IPS-15b (cell line): ENCODE measurements at regions not wholly inside any gene's neighbourhood (a gene's known extent, or its start where the extent isn't known, plus 50 kb on each side); places are given as distances from the start of the nearest gene placed in this dataset.

ENCODE experiments used
- H3K27me3 ChIP-seq: one replicate; pipeline ENCODE4 v1.6.1; 2013; ENCODE audit warnings: low read length; ENCODE audit not compliant: control insufficient read depth, insufficient read depth
- H3K36me3 ChIP-seq: one replicate; pipeline ENCODE4 v1.6.1; 2013; ENCODE audit warnings: low read length; ENCODE audit not compliant: control insufficient read depth, insufficient read depth
- H3K4me1 ChIP-seq: one replicate; pipeline ENCODE4 v1.6.1; 2013; ENCODE audit warnings: mild to moderate bottlenecking, low read length; ENCODE audit not compliant: control insufficient read depth, insufficient read depth
- H3K4me3 ChIP-seq: one replicate; pipeline ENCODE4 v1.5.1; 2013; ENCODE audit warnings: low read depth, low read length
- H3K9ac ChIP-seq: one replicate; pipeline ENCODE4 v1.6.1; 2013; ENCODE audit warnings: low read depth, mild to moderate bottlenecking, low read length
- H3K9me3 ChIP-seq: one replicate; pipeline ENCODE4 v1.6.1; 2013; ENCODE audit warnings: mild to moderate bottlenecking, low read length; ENCODE audit not compliant: control insufficient read depth, insufficient read depth

DNA sequence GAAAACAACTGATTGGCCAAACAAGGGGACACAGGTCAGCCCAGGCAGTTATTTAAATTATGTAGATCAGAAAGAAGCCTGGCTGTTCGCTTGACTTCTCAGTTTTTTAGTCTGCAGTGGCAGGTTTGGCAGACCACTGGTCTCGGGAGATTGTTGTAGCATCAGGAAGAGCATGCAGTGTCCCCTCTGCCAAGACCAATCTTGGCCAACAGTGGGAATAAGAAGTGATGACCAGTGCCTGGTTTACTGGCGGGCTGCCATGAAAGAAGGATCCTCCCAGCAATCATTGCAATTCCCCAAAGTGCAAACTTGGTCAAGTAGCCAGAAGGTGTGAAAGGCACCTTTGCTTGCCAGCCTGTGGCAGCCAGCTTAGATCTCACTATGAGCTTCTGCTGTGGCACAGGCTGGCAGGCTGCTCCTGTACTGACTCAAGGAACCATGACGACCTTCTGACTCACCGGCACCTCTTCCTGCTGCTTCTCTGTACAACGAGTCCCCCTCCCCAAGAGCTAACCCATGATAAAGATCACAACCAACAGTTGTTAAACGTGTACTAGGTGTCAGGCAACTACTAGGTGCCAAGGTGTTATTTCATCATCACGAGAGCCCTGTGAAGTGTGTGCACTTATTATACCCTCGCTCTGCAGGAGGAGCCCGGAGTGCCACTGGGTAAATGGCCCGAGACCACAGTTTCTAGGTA lies 76.8 kb upstream of the DUSP22 start:
- Histone ChIP-seq H3K4me1 (no peaks in the 10 kb centered on the region), H3K27me3 (no peaks in the 10 kb centered on the region), H3K9me3 (no peaks in the 10 kb centered on the region), H3K9ac (no peak overlapping the region), H3K4me3 (no peak overlapping the region), H3K36me3 (peaks cover 2% of the 10 kb centered on the region)

DNA sequence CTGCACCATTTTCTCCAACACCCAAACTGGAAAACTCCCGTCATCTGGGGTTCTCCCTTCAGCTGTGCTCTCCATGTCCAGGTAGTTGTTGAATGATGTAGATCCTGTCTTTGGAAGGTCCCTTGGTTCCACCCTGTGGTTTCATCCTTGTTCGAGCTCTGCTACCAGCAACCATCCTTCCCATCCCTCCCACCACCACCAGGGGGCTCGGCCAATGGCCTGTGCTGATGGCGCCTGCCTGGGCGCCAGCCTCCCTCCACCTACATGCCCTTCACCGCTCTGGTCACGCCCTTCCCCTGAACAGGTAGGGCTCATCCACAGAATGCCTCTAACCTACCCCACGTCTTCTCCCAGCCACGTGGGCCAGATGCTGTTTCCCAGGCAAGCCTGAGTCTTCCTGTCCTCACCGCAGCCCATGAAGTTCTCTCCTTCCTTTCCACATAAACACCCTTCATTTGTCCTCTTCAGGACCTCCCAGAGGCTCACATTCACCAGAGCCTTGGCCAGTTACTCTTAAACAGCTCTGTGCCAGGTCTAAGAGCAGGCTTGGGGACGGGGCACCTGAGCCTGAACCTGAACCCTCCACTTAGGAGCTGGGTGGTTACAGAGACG lies 75.1 kb upstream of the DUSP22 start:
- H3K9ac ChIP-seq = no peak overlapping the region
- no peaks in the 10 kb centered on the region for H3K27me3 ChIP-seq
- H3K9me3 ChIP-seq = no peaks in the 10 kb centered on the region
- H3K36me3 ChIP-seq = peaks cover 2% of the 10 kb centered on the region
- H3K4me1 ChIP-seq = no peaks in the 10 kb centered on the region
- no peak overlapping the region for H3K4me3 ChIP-seq

DNA sequence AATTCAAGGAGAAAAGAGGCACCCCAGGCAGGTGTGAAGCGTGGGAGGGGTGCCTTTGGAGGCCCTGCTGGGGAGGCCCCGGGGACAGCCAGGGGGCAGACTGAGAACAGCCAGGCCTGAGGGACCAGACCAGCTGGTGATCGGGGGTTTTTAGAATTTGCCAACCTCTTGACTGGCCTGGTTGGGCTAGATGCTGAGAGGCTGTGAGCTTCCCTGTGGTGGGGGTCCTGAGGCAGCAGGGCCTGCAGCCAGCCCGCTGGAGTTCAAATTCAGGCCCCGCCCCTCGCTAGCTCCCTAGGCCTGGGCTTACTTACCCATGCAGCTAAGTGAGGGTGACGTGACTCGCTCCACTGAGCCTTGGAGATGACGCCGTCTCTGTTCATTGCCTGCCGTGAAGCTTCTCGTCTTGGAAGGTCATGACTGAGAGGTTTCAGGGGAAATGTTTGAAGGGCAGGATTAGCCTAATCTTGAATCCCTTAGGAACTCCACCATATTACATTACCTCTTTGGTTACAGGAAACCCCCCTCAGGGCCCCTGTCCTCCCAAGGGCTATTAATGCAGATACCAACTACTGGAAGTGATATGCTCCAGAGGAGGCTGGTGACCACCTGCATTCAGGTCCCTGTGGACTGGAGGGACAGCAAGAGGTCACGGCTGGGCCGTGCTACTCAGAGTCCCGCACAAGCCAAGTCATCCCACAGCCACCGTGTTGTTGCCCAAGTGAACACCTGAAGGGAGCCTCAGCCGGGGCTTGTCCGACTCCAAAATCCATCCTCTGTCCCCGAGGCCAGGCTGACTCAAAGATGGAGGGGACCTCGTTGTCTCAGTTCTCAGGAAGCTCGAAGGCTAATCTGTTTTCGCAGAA lies 73.9 kb upstream of the DUSP22 start:
- H3K4me1 ChIP-seq = no peaks in the 10 kb centered on the region
- H3K36me3 ChIP-seq = peaks cover 2% of the 10 kb centered on the region
- no peaks in the 10 kb centered on the region for H3K9me3 ChIP-seq
- no peak overlapping the region for H3K4me3 ChIP-seq
- H3K27me3 ChIP-seq = no peaks in the 10 kb centered on the region
- H3K9ac ChIP-seq = no peak overlapping the region

DNA sequence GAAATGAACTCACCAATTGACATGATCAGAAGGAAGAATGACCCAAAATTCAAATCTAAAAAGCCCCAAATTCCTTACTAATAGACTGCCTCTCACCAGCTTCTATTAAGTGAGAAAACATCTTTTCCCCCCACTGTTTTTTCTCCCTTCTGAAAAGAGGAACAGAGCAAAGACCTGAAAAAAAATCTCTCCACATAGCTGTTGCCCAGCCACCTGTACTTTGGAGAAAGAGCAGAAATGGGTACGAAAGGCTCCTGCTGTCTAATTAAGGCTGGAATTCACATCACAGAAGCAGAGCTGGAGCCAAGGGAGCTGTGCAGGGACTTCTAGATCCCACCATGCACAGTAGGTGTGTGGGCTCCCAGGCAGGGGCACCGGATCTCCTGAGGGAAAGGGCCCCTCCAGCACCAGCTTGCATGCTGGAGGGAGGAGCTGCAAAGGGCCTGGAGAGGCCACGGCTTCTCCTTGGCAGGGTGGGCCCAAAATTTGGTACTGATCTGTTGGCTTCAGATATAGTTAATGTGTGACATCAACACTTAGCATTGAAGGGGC lies 73.2 kb upstream of the DUSP22 start:
- Histone ChIP-seq H3K4me1 (no peaks in the 10 kb centered on the region), H3K4me3 (no peak overlapping the region), H3K27me3 (no peaks in the 10 kb centered on the region), H3K9me3 (no peaks in the 10 kb centered on the region), H3K36me3 (peaks cover 2% of the 10 kb centered on the region), H3K9ac (no peak overlapping the region)

DNA sequence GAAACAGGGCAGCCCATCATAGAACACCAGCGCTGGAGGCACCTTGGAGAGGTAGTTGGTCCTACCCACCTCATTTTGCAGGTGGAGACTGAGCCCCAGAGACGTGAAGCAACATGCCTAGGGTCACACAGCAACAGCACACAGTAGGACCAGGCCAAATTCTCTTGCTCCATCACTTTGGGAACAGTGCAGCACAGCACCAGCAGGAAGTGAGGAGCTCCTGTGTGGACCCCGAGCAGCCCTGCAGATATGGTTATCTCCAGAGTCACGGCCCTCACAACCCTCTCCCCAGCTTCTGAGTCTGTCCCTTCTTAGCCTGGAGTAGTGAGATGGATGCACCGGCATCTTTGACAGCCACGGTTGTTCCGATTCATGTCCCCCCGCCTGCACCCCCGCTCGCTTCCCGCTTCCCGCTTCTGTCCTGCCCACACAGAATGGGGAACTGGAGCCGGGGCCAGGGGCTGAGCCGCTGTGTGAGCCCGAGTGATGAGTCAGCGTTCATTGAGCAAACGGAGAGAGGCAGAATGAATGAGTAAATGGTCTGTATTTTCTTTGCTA lies 72.6 kb upstream of the DUSP22 start:
- no peak overlapping the region for H3K9ac ChIP-seq
- H3K9me3 ChIP-seq = no peaks in the 10 kb centered on the region
- H3K27me3 ChIP-seq = no peaks in the 10 kb centered on the region
- H3K36me3 ChIP-seq = no peaks in the 10 kb centered on the region
- H3K4me1 ChIP-seq = no peaks in the 10 kb centered on the region
- no peak overlapping the region for H3K4me3 ChIP-seq

DNA sequence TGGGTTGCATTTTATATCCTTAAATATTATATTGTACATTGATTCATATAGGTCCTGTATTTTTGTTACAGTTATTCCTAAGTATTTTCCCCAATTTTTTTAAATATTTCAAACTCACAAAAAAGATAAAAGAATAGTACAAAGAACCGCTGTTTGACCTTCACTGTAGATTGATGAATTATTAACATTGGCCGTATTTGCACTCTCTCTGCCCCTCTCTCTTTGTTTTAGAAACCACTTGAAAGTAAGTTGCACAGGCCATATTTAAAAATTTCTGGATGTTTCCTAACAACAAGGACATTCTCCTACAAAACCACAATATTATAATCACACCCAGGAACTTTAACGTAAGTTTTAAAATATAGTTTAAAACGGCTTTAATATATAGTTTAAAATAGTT lies 72.0 kb upstream of the DUSP22 start:
- Histone ChIP-seq H3K9me3 (no peaks in the 10 kb centered on the region), H3K9ac (no peak overlapping the region), H3K4me1 (no peaks in the 10 kb centered on the region), H3K4me3 (no peak overlapping the region), H3K36me3 (no peaks in the 10 kb centered on the region), H3K27me3 (no peaks in the 10 kb centered on the region)

DNA sequence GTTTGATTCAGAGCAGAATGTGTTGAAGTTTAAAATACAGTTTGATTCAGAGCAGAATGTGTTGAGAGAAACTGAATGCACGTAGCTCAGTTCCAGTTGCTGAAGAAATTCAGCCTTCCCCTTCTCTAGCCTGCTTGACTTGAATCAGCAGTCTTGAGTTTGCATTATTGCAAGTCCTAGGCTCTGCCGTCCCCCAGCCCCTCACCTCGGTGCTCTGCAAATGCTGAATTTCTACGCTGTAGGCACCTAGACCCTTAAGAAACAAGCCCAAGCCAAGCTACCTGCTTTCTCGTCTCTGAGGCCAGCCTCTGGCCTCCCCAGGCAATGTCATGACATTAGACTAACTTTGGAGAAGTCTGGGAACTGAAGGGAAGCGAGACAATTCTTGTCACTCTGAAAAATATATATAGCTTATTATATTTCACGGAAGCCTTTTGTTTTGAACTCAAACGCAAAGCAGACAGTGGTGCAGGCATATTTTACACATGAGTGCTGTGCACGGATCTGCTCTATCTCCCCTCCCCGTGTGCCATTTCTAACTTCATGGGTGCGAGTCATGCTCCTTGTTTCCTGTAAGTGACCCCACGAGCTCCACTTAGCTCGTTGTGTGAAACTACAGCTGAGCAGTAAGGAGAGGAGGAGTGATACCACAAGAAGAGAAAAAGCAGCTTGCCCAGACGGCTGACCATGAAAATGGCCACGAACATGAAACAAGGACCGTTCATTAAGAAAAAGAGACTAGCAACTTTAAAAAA lies 71.4 kb upstream of the DUSP22 start:
- Histone ChIP-seq H3K27me3 (no peaks in the 10 kb centered on the region), H3K4me3 (no peak overlapping the region), H3K36me3 (no peaks in the 10 kb centered on the region), H3K9me3 (no peaks in the 10 kb centered on the region), H3K4me1 (no peaks in the 10 kb centered on the region), H3K9ac (no peak overlapping the region)

DNA sequence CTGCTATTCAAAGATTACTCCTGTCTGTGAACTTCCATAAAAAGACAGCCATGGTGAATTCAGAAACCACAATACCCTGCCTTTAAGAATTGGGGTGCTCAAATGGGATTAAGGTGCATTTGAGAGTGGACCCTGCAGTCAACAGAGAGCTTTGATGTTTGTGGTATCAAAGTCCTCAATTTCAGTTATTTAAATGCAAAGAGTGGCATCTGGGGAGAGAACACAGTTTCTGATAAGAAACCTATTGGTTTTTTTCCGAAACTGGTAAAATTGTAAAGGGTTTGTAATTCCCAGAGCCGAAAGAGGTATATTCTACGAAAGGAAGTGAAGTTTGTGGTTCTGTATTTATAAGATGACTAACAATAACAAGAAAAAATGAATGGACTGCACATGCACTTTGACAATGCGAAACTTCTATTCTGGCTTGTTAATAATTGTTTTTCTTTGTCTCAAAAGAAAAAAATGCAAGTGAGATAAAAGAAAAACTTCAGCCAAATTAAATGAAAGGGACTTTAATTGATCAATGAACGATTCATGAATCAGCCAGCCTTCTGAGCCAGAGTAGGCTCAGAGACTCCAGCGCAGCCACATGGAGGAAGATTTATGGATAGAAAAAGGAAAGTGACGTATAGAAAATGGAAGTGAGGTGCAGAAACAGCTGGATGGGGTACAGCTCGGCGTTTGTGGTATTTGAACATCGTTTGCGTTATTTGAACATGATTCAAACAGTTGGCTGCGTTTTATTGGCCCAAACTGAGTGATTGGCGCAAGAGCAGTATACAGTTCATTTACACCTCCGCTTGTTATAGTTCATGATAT lies 70.5 kb upstream of the DUSP22 start:
- H3K9ac ChIP-seq = no peak overlapping the region
- no peak overlapping the region for H3K4me3 ChIP-seq
- H3K27me3 ChIP-seq = no peaks in the 10 kb centered on the region
- no peaks in the 10 kb centered on the region for H3K36me3 ChIP-seq
- no peaks in the 10 kb centered on the region for H3K4me1 ChIP-seq
- no peaks in the 10 kb centered on the region for H3K9me3 ChIP-seq

DNA sequence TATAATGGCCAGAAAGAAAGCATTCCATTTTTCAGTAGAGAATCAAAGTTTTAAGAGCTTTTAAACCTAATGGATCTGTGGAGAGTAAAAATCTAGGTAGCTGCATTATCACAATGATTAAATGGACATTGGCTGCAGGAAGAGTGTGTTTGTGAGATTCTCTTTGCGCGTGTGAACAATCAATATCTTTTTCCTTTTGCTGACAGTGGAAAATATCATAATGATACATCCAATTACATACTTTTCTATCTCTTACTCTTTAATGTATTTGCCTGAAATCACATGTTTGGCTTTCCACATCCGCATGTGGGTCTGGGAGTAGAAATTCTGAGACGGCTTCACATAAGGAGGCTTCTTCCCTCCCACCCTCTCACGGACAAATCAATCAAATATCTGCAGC lies 69.8 kb upstream of the DUSP22 start:
- Histone ChIP-seq H3K4me3 (no peak overlapping the region), H3K9ac (no peak overlapping the region), H3K4me1 (no peaks in the 10 kb centered on the region), H3K36me3 (no peaks in the 10 kb centered on the region), H3K27me3 (no peaks in the 10 kb centered on the region), H3K9me3 (no peaks in the 10 kb centered on the region)

DNA sequence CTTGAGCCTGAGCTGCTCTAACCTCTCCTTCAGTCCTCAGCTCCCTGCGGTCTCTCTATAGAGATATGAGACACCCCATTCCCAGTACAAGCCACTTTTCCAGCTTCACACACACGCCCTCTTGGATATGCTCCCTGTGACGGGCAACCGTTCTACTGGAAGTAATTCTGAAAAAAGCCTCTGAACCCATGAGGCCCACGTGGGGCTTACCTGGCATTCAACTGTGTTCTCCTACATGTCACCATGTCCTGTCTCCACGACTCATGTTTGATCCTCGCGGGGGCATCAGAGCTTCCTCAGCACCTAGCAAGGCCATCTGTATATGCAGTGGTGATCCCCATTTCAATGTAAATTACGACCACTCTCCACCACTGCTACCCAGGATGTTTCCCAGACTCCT lies 69.2 kb upstream of the DUSP22 start:
- no peak overlapping the region for H3K9ac ChIP-seq
- H3K9me3 ChIP-seq = no peaks in the 10 kb centered on the region
- no peak overlapping the region for H3K4me3 ChIP-seq
- H3K27me3 ChIP-seq = no peaks in the 10 kb centered on the region
- no peaks in the 10 kb centered on the region for H3K36me3 ChIP-seq
- no peaks in the 10 kb centered on the region for H3K4me1 ChIP-seq
